ENCODE measurements at regions not wholly inside any gene's neighbourhood (a gene's known extent, or its start where the extent isn't known, plus 50 kb on each side); places are given as distances from the start of the nearest gene placed in this dataset.

GRCh38 chr22:45083659-45084305 is 74.0 kb upstream of the PHF21B start:
- TF ChIP-seq CEBPB (IDR thresholded peaks at IDR 0.05) = no peak
- TF ChIP-seq EGR1 (IDR thresholded peaks at IDR 0.05) = no peak
- TF ChIP-seq FOXM1 (IDR thresholded peaks at IDR 0.05; ENCODE audit: borderline replicate concordance, low read depth) = no peak
- TF ChIP-seq EP300 (IDR thresholded peaks at IDR 0.05; ENCODE audit: borderline replicate concordance) = no peak
- TF ChIP-seq REST (IDR thresholded peaks at IDR 0.05; ENCODE audit: low read depth) = no peak
- no peak for TF ChIP-seq YY1 (IDR thresholded peaks at IDR 0.05; ENCODE audit: low read depth)
- no peak for TF ChIP-seq TCF12 (IDR thresholded peaks at IDR 0.05; ENCODE audit: low read depth)

GRCh38 chr22:45084400-45084920 is 74.7 kb upstream of the PHF21B start:
- TF ChIP-seq FOXM1 (IDR thresholded peaks at IDR 0.05; ENCODE audit: borderline replicate concordance, low read depth) = no peak
- TF ChIP-seq TCF12 (IDR thresholded peaks at IDR 0.05; ENCODE audit: low read depth) = no peak
- TF ChIP-seq CREB1 (IDR thresholded peaks at IDR 0.05; ENCODE audit: low read depth) = no peak
- no peak for TF ChIP-seq TAF1 (IDR thresholded peaks at IDR 0.05; ENCODE audit: low read depth)
- no peak for TF ChIP-seq TEAD4 (IDR thresholded peaks at IDR 0.05)
- no peak for TF ChIP-seq USF1 (IDR thresholded peaks at IDR 0.05)
- no peak for TF ChIP-seq CEBPB (IDR thresholded peaks at IDR 0.05)
- no peak for TF ChIP-seq ZBTB7A (IDR thresholded peaks at IDR 0.05; ENCODE audit: low read depth)
- TF ChIP-seq NFIC (IDR thresholded peaks at IDR 0.05) = no peak
- no peak for TF ChIP-seq REST (IDR thresholded peaks at IDR 0.05; ENCODE audit: low read depth)
- TF ChIP-seq MAX (IDR thresholded peaks at IDR 0.05) = no peak
- TF ChIP-seq EGR1 (IDR thresholded peaks at IDR 0.05) = no peak
- no peak for TF ChIP-seq RAD21 (IDR thresholded peaks at IDR 0.05; ENCODE audit: low read depth)

- TF ChIP-seq USF1 (IDR thresholded peaks at IDR 0.05) (no peak), EGR1 (IDR thresholded peaks at IDR 0.05) (no peak), NFIC (IDR thresholded peaks at IDR 0.05) (no peak), TEAD4 (IDR thresholded peaks at IDR 0.05) (no peak), REST (IDR thresholded peaks at IDR 0.05; ENCODE audit: low read depth) (no peak), RAD21 (IDR thresholded peaks at IDR 0.05; ENCODE audit: low read depth) (no peak), EP300 (IDR thresholded peaks at IDR 0.05; ENCODE audit: borderline replicate concordance) (no peak), MAX (IDR thresholded peaks at IDR 0.05) (no peak), TAF1 (IDR thresholded peaks at IDR 0.05; ENCODE audit: low read depth) (no peak), CEBPB (IDR thresholded peaks at IDR 0.05) (no peak), CREB1 (IDR thresholded peaks at IDR 0.05; ENCODE audit: low read depth) (no peak), TCF12 (IDR thresholded peaks at IDR 0.05; ENCODE audit: low read depth) (no peak), FOXM1 (IDR thresholded peaks at IDR 0.05; ENCODE audit: borderline replicate concordance, low read depth) (no peak), YY1 (IDR thresholded peaks at IDR 0.05; ENCODE audit: low read depth) (no peak), ZBTB7A (IDR thresholded peaks at IDR 0.05; ENCODE audit: low read depth) (no peak)
Measured at GRCh38 chr22:45087802-45088201, 75.9 kb upstream of the NUP50 start.

GRCh38 chr22:45088576-45088975 is 75.1 kb upstream of the NUP50 start:
- no peak for TF ChIP-seq EGR1 (IDR thresholded peaks at IDR 0.05)
- TF ChIP-seq NFIC (IDR thresholded peaks at IDR 0.05) = no peak
- no peak for TF ChIP-seq YY1 (IDR thresholded peaks at IDR 0.05; ENCODE audit: low read depth)
- no peak for TF ChIP-seq FOXM1 (IDR thresholded peaks at IDR 0.05; ENCODE audit: borderline replicate concordance, low read depth)
- TF ChIP-seq RAD21 (IDR thresholded peaks at IDR 0.05; ENCODE audit: low read depth) = no peak
- TF ChIP-seq EP300 (IDR thresholded peaks at IDR 0.05; ENCODE audit: borderline replicate concordance) = no peak

Measured in Ishikawa (cell line).